ENCODE measurements at regions not wholly inside any gene's neighbourhood (a gene's known extent, or its start where the extent isn't known, plus 50 kb on each side); places are given as distances from the start of the nearest gene placed in this dataset.
"Not testable (repeated sequence)": the region's sequence is repeated elsewhere in the genome, so short reads cannot be mapped to it uniquely, and the experiment has no call there.

DNA sequence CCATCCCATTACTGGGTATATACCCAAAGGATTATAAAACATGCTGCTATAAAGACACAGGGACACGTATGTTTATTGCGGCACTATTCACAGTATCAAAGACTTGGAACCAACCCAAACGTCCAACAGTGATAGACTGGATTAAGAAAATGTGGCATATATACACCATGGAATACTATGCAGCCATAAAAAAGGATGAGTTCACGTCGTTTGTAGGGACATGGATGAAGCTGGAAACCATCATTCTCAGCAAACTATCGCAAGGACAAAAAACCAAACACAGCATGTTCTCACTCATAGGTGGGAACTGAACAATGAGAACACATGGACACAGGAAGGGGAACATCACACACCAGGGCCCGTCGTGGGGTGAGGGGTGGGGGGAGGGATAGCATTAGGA, 106.1 kb downstream of the CHD1L start:
- DNase-seq (ENCODE audit: low spot score); intact Hi-C loops (cut with DNase I): not testable (repeated sequence)

DNA sequence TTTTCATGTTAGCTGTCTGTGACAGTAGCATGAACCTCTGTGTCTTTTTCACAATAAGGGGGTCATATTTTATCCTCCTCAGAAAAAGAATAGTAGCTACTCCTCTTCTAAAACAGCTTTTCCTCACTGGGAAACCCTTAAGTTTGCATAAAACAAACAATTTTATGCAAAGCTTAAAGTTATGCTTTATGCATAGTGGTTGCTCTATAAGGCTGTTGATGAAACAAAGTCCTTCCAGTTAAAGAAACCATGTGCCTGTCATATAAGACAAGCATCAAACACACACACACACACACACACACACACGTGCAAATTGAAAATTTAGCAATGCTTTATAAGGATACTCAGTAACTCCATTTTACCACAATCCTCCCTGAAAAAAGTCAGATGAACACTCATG, 107.0 kb downstream of the CHD1L start:
- intact Hi-C loops (cut with DNase I) = no loop called here
- no peak for DNase-seq (ENCODE audit: low spot score)

DNA sequence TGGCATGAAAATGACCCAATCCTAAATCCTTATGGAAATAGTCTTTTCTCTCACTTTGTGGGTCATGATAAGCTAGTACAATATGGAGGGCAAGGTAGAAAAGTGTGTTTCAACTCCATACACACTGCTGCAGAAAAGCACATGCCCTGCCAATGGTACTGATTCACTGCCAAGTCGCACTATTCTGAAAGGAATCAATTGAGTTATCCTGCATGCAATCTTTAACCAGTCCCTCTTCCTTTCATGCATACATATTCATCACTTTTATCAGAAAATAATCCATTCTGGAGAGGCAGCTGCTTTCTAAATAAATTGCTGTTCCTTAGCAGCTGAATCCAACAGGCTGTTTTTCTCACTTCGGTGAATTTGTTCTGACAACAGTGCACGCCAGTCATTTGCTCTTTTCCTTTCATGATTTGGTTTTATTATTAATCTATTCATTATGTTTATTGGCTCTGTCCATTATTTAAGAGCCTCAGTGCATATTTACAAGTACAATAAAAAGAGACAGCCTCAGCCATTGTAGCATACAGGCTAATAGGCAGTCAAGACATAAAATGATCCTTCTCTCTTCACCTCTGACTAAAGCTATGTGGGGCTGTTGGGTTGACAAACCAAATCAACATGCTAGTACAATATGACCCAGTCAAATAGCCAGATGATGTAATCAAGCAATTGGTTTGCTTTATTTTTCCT, 108.8 kb downstream of the CHD1L start:
- no peak for DNase-seq (ENCODE audit: low spot score)
- intact Hi-C loops (cut with DNase I) = no loop called here

DNA sequence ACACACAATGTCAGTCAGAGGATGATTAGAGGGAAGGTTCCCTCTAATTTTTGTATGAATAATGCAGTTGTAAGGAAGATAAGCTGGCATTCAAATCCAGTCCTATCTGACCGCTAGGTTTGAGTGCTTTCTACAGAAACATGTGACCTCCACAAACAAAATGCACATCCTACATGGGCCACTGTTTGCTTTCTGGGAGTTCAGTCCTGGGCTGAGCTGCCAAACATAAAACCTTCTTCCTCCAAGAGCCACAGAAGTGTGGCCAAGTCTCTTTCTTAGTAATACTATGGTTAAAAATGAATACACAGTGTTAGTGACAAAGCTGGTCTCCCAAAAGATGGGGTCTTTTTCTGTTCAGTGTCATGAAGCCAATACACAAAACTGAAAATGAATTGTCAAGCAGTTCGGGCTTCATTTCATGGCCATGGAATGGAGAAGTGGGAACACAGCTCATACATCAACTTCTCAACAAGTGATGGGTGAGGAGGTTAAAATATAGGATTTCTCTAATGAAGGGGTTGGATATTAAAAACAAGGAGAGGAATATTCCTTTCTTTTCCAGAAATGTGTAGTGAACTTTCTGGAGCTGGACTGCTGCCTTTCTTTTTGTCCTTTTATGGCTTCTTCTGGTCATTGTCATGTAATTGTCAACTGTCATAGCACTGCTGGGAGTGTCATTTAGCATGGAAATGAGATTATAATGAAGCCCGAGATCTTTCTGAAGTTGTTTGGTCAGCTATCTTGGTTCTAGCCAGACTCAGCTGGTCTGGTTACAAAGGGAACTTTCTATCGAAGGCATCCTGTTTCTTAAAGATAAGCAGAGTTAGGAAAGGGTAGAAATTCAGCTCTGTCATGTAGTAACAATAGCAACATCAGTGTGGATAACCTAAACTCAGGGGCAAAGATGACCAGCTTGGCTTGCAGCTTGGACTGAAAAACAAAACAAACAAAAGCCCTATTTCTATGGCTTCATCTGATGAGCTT, 135.1 kb downstream of the CHD1L start:
- DNase-seq (ENCODE audit: low spot score) = no peak

DNA sequence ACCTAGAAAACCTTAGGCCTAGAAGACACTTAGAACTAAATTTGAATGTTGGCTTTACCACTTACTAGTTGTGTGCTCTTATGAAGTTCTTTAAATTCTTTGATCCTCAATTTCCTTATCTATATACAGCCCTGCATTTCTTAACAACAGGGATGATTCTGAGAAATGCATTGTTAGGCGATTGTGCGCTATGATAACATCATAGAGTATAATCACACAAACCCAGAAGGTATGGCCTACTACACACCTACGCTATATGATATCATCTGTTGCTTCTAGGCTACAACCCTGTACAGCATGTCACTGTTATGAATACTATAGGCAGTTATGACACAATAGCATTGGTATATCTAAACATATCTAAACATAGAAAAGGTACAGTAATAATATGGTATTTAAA, 137.4 kb downstream of the CHD1L start:
- intact Hi-C loops (cut with DNase I) = no loop called here
- no peak for DNase-seq (ENCODE audit: low spot score)

More for the DNA sequence above, 135.1 kb downstream of the CHD1L start:
- intact Hi-C loops (cut with DNase I) = no loop called here

DNA sequence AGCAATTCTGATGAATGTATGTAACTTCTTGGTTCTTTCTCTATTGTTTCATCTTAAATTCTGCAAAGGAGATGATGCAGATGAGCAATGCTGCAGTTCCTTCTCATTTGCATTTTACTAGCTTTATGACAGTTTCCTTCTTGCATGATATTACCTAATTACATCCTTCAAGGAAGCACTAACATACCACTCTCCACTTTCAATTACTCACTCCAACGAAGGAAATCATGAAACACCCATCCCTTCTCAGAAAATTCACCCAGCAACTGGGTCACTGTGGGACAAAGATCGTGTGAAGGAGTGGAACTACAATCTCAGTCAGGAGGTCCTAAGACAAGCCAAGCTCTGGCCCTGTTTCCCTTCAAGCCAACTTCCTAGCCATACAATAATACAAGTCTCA, 142.3 kb downstream of the CHD1L start:
- intact Hi-C loops (cut with DNase I) = no loop called here

DNA sequence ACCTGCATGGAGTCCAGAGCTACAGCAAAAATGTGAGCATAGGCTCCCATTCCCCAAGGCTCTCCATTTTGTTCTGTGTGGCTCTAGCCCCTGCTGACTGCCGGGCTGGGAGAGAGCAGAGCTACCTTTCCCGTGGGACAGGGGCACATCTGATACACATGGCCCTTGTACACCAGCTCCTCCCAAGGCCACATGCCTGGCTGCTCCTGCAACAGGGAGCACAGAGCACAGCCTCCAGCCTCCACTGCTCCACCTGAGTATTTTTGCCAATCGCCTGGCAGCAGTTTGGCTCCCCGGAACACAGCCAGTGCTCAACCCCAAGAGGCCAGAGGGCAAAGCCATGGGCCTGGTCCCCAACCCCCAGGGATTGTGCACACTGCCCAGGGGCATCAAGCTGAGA, 146.5 kb downstream of the CHD1L start:
- DNase-seq (ENCODE audit: low spot score) = no peak
- intact Hi-C loops (cut with DNase I) = no loop called here

More for the DNA sequence above, 142.3 kb downstream of the CHD1L start:
- no peak for DNase-seq (ENCODE audit: low spot score)

DNA sequence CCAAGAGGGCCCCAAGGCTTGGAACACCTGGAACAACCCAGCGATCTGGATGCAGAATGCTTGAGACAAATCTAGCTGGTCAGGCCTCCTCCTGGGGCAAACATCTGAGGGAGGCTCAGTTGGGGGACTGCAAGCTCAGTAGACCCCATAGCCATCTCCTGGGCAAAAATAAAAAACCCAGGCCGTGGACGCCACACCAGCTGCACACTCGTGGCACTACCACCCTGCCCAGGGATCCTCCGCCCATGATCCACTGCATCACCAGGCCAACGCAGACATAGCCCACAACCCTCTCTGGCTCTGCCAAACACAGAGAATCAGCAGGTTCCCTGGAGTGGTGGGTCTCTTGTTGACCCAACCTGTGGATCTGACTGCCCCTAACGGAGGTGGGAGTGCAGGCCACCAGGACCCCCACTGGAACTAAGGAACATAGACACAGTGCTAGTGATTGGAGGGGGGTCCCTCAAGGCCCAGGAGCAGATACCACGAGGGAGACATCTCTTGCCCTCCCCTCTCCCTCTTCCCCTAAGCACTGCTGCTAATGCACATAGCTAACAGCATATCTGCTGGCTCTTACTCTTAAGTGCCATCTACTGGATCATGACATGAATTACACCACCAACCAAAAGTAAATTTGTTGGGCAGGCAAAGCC, 147.2 kb downstream of the CHD1L start:
- intact Hi-C loops (cut with DNase I) = no loop called here
- no peak for DNase-seq (ENCODE audit: low spot score)

DNA sequence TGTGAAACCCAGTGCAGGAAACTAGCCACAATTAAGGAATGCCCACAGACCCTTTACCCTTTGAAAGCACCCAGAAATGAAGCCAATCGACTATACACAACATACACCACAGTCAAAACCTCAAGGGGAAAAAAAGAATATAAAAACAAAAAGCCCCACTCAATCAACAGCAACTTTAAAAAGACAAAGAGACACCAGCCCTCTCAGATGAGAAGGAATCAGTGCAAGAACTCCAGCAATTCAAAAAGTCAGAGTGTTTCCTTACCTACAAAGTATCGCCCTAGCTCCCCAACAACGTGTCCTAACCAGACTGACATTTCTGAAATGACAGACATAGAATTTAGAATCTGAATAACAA, 147.7 kb downstream of the CHD1L start:
- DNase-seq (ENCODE audit: low spot score) = no peak
- intact Hi-C loops (cut with DNase I) = no loop called here

DNA sequence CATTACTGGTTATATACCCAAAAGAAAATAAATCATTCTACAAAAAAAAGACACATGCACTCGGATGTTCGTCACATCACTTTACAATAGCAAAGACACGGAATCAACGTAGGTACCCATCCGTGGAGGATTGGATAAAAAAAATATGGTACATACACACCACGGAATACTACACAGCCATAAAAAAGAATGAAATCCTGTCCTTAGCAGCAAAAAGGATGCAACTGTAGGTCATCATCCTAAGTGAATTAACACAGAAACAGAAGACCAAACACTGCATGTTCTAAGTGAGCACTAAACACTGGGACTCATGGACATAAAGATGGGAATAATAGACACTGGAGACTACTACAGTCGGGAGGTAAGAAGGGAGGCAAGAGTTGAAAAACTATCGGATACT, 148.6 kb downstream of the CHD1L start:
- no peak for DNase-seq (ENCODE audit: low spot score)
- intact Hi-C loops (cut with DNase I) = no loop called here

DNA sequence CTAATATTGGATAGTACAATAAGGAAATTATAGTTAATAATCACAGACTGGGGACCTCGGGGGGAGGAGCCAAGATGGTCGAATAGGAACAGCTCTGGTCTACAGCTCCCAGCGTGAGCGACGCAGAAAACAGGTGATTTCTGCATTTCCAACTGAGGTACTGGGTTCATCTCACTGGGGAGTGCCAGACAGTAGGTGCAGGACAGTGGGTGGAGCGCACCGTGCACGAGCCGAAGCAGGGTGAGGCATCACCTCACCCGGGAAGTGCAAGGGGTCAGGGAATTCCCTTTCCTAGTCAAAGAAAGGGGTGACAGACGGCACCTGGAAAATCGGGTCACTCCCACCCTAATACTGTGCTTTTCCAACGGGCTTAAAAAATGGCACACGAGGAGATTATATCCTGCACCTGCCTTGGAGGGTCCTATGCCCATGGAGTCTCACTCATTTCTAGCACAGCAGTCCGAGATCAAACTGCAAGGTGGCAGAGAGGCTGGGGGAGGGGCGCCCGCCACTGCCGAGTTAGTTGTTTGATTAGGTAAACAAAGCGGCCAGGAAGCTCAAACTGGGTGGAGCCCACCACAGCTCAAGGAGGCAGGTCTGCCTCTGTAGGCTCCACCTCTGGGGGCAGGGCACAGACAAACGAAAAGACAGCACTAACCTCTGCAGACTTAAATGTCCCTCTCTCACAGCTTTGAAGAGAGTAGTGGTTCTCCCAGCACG, 138.8 kb upstream of the BCL9 start:
- intact Hi-C loops (cut with DNase I); DNase-seq (ENCODE audit: low spot score): not testable (repeated sequence)

DNA sequence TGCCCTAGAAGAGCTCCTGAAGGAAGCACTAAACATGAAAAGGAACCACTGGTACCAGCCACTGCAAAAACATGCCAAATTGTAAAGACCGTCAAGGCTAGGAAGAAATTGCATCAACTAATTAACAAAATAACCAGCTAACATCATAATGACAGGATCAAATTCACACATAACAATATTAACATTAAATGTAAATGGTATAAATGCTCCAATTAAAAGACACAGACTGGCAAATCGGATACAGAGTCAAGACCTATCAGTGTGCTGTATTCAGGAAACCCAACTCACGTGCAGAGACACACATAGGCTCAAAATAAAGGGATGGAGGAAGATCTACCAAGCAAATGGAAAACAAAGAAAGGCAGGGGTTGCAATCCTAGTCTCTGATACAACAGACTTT, 137.0 kb upstream of the BCL9 start:
- intact Hi-C loops (cut with DNase I); DNase-seq (ENCODE audit: low spot score): not testable (repeated sequence)

DNA sequence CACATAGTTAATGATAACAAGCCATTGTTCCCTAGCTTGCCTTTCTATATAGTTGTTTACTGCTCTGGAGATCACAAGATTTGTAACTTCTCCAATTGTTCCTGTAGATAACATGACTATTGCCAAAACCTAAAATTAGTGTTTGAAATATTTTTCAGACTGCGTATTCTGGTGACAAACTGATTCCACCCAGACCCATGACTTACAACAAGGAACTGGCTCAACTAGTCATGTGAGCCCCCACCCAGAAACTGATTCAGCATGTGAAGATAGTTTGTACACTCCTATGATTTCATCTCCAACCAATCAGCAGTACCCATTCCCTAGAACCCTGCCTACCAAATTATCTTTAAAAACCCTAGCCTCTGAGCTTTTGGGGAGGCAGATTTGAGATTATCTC, 131.4 kb upstream of the BCL9 start:
- intact Hi-C loops (cut with DNase I) = no loop called here
- DNase-seq (ENCODE audit: low spot score) = no peak

DNA sequence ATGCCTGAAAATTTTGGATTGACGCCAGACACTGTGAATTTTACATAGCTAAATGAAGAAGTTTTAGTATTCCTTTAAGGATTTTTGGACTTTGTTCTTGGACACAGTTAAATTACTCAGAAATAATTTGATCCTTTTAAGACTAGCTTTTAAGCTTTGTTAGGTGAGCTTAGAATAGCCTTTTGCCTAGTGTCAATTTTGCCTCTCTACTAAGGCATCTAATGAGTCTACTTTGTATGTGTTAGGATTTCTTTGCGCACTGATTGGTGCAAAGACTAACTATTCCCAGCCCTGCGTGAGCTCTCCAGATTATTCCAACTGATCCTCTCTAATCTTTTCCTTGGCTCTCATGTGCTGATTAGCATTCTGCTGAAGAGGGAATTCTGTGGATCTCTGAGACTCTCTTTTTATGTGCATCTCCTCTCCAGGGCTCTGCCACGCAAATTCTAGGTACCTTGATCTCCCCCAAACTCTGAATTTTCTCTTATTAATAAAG, 128.1 kb upstream of the BCL9 start:
- intact Hi-C loops (cut with DNase I) = no loop called here
- DNase-seq (ENCODE audit: low spot score) = no peak

DNA sequence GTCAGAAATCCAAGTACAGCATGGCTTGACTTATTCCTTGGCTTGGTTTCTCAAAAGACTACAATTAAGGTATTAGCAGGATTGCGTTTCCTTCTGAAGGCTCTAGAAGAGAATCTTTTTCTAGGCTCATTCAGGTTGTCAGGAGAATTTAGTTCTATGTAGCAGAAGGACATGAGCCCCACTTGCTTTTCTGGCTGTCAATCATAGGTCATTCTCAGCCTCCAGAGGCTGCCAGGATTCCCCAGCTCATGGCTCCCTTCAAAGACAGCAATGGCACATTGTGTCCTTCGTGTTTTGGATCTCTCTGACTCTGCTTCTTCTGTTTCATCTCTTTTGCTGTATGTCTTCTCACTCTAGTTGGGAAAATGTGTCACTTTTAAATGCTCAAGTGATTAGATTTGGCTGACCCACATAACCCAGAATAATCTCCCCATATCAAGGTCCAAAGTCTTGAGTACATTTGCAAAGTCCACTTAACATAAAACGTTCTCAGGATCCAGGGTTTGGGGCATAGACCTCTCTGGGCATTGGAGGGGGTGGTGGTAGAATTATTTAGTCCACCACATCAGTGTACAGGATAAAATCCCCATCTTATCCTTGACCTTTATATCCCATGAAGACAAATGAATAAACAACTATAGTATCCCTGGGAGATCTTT, 126.7 kb upstream of the BCL9 start:
- DNase-seq (ENCODE audit: low spot score) = no peak

DNA sequence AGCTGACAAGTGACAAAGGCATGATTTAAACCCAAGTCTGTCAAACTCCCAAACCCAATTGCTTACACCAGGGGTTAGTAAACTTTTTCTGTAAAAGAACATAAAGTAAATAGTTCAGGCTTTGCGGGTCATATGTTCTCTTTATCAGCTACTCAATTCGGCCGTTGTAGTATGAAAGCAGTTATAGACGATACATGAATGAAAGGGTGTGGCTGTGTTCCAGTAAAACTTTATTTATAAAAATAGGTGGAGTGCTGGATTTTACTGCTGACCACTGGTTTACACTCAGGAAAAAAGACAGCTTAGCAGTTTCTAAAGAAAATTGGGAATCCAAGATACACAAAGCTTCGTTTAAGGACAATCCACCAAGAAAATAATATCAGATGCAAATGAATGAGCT, 124.3 kb upstream of the BCL9 start:
- intact Hi-C loops (cut with DNase I) = no loop called here
- no peak for DNase-seq (ENCODE audit: low spot score)

More for the DNA sequence above, 126.7 kb upstream of the BCL9 start:
- intact Hi-C loops (cut with DNase I) = no loop called here

DNA sequence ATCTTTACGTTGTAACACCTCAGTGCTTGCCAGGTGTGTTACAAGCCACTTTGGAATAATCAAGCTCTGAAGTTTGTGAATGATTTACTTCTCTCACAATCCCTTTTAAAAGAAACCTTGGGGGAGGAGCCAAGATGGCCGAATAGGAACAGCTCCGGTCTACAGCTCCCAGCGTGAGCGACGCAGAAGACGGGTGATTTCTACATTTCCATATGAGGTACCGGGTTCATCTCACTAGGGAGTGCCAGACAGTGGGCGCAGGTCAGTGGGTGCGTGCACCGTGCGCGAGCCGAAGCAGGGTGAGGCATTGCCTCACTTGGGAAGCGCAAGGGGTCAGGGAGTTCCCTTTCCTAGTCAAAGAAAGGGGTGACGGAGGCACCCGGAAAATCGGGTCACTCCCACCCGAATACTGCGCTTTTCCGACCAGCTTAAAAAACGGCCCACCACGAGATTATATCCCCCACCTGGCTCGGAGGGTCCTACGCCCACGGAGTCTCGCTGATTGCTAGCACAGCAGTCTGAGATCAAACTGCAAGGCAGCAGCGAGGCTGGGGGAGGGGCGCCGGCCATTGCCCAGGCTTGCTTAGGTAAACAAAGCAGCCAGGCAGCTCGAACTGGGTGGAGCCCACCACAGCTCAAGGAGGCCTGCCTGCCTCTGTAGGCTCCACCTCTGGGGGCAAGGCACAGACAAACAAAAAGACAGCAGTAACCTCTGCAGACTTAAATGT, 118.0 kb upstream of the BCL9 start:
- DNase-seq (ENCODE audit: low spot score); intact Hi-C loops (cut with DNase I): not testable (repeated sequence)

DNA sequence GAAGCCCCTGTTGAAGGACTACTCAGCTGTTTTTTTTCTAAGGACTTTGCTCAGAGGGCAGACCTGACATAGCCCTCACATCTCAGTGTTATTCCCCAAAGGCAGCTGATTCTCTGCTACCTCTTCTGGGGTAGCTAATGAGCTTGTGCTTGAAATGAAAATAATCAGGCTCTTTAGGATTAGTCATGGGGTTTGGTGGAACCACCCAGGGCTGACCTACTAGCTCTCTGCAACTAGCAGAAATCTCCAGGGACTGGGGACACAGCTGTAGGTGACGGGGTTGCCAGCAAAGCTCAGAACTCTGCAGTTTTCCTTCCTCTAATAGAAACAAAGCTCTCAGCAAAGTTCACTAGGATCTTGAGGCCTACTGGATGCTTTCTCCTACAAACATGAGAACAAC, 106.4 kb upstream of the BCL9 start:
- intact Hi-C loops (cut with DNase I) = no loop called here

More for the DNA sequence above, 106.4 kb upstream of the BCL9 start:
- no peak for DNase-seq (ENCODE audit: low spot score)

Measured in posterior vena cava (tissue), 2 donors.